ENCODE measurements at regions not wholly inside any gene's neighbourhood (a gene's known extent, or its start where the extent isn't known, plus 50 kb on each side); places are given as distances from the start of the nearest gene placed in this dataset.
"Not testable (repeated sequence)": the region's sequence is repeated elsewhere in the genome, so short reads cannot be mapped to it uniquely, and the experiment has no call there.

GRCh38 chr16:16879567-16880251, 500.8 kb downstream of the NPIPA7 start:
- DNase-seq (ENCODE audit: low spot score), result no peak

GRCh38 chr16:16881814-16882213, 502.9 kb downstream of the NPIPA7 start:
- no peak for DNase-seq (ENCODE audit: low spot score)

DNA sequence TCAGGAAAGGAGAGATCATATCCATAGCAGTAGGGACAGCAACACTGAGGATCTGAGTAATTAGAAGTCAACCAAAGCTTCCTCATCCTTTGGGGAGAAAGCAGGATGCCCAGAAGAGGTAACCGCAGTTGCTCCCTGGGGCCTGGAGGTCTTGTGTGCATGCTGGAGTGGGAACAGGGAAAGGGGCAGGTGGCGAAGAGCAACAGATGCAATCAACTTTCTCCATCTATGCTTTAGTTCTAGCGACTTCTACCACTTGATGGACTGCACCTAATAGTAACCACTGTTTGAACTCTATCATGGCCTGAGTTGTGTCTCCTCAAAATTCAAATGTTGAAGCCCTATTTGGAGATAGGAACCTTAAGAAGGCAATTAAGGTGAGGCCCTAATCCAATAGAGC, 503.8 kb downstream of the NPIPA7 start:
- DNase-seq (ENCODE audit: low spot score), result no peak

DNA sequence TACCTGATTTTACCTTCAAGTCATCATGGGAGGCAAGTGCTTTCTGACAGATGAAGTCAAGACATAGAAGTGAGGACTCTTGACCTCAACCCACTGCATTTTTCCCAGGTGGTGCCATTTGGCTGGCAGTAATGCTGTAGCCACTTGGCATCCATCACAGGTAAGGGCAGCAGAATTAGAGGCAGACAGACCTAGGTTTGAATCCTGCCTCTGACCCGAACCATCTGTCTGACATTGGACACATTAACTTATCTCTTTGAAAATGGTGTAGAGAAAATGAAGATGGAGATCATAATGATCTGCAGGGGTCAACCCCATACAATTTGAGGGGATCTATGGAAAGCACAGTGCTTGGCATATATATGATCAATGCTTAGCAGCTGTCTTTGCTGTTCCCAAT, 505.5 kb downstream of the NPIPA7 start:
- DNase-seq (ENCODE audit: low spot score), result no peak

GRCh38 chr16:16887193-16887592, 508.3 kb downstream of the NPIPA7 start:
- no peak for DNase-seq (ENCODE audit: low spot score)

- no peak for DNase-seq (ENCODE audit: low spot score)
Observed at GRCh38 chr16:16890964-16891363, 512.0 kb downstream of the NPIPA7 start.

- DNase-seq (ENCODE audit: low spot score), result no peak
Observed at GRCh38 chr16:16904601-16905000, 525.7 kb downstream of the NPIPA7 start.

- no peak for DNase-seq (ENCODE audit: low spot score)
Observed at GRCh38 chr16:16905850-16906249, 526.9 kb downstream of the NPIPA7 start.

- no peak for DNase-seq (ENCODE audit: low spot score)
Observed at GRCh38 chr16:16907089-16907488, 528.1 kb downstream of the NPIPA7 start.

GRCh38 chr16:16908077-16908476, 529.1 kb downstream of the NPIPA7 start:
- DNase-seq (ENCODE audit: low spot score), result no peak

GRCh38 chr16:16909126-16909525, 530.2 kb downstream of the NPIPA7 start:
- DNase-seq (ENCODE audit: low spot score), result no peak

DNA sequence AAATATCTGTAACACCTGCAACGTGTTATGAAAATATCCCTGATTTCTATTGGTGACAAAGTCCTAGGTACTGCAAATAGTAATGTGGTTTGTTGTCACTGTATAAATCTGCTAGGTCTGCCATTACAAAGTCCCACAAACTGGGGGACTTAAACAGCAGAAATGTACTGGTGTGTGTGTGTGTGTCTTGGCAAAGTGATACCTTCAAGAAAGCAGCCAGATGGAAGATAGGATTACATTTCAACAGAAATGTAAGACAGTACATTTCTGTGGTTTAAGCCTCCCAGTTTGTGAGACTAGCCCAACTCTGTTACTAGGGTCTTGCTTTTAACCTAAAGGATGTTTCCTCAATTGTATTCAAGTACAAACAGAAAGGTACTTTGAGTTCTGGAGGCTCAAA, 531.7 kb downstream of the NPIPA7 start:
- no peak for DNase-seq (ENCODE audit: low spot score)

GRCh38 chr16:16915771-16916170, 536.8 kb downstream of the NPIPA7 start:
- DNase-seq (ENCODE audit: low spot score), result no peak

DNA sequence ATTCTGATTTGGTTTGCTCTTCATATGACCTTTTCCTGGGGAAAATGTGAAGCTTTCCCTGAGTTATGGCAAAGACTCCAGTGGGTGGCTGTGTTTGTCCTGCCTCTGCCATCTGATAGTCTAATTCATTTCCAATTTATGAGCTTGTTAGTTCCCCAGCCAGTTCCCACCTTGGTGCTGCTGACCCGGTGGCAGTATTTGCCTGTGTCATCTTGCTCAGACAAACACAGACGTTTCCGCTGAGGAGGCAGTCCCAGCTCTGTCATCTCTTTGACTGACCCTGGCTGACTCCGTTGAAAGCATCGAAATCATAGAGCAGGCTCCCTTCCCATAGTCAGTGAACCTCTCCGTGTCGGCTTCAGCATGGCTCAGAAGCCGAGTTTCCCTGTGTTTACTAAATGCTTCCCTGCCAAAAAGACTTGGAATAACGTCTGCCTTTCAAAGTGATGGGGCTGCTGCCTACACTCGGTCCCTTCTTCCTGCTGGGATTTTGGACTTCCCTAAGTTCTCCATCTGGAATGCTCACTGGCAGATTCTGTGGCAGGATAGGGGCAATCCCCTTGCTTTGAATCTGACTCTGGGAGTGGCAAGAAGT, 538.3 kb downstream of the NPIPA7 start:
- no peak for DNase-seq (ENCODE audit: low spot score)

DNA sequence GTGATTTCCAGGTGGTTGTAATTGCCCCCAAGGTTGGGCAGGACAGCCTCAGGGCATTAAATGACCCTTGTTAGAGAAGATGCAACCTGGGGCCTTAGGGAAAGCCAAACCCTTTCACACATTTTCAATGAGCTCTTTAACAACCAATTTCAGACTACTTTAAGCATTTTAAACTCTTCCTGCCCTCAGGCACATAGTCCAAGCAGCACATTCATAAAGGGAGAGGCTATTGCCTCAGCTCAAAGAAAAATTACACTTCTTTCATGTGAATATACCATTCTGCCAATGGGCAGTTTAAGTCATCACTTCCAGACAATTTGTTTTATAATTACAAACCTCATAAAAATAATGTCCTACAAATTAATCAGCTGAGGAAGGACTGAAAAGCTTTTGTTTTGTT, 544.5 kb downstream of the NPIPA7 start:
- no peak for DNase-seq (ENCODE audit: low spot score)

GRCh38 chr16:16924613-16925012, 545.7 kb downstream of the NPIPA7 start:
- DNase-seq (ENCODE audit: low spot score), result no peak

DNA sequence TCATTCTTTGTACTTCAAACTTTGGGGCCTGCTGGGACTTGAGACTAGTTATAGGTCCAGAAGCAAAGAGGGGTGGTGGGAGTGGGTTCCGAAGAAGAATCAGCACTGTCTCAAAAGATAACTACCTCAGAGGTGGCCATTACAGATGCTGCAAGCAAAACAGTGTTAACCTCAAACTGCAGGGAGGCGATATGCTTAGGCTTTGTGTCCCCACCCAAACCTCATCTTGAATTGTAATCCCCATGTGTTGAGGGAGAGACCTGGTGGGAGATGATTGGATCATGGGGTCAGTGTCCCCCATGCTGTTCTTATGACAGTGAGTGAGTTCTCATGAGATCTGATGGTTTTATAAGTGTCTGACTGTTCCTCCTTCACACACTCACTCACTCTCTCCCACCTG, 545.3 kb downstream of the XYLT1 start:
- DNase-seq (ENCODE audit: low spot score), result no peak

GRCh38 chr16:16928532-16929109, 542.1 kb downstream of the XYLT1 start:
- no peak for DNase-seq (ENCODE audit: low spot score)

GRCh38 chr16:16930309-16931000, 540.3 kb downstream of the XYLT1 start:
- DNase-seq (ENCODE audit: low spot score), result no peak

DNA sequence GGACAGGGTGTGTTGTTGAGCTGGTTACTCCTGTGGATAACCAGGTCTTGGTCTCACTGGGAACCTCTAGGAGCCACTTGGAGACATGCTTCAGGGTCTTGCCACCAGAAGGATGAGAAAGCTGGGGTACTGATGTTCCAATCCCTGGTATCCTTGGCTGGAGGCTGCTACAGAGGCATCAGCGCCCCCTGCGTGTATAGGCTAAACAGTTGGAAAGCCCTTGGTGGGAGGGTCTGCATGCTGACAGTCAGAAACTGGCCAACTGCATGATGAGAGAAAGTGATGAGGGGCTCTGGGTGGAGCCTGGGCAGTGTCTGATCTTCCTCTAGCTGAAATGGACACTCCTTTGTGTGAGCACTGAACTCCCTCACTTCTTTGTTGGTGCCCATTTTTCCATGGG, 536.9 kb downstream of the XYLT1 start:
- DNase-seq (ENCODE audit: low spot score), result no peak

- no peak for DNase-seq (ENCODE audit: low spot score)
Observed at GRCh38 chr16:16934660-16935059, 536.1 kb downstream of the XYLT1 start.

DNA sequence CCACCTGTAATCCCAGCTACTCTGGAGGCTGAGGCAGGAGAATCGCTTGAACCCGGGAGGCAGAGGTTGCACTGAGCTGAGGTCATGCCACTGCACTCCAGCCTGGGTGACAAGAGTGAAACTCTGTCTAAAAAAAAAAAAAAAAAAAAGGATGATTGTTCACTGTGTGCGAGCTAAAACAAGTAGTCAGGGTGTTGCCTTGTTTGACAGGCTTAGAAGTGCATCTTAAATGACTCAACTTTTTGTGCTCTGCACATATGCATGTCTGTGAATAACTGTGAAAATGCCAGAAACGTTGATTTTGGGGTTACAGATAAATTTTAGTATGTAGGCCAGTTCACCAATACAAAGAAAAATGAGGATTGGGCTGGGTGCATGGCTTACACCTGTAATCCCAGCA, 534.9 kb downstream of the XYLT1 start:
- not testable (repeated sequence) for DNase-seq (ENCODE audit: low spot score)

- no peak for DNase-seq (ENCODE audit: low spot score)
Observed at GRCh38 chr16:16937576-16937975, 533.2 kb downstream of the XYLT1 start.
